NCI-H460 (cell line): ENCODE measurements at regions not wholly inside any gene's neighbourhood (a gene's known extent, or its start where the extent isn't known, plus 50 kb on each side); places are given as distances from the start of the nearest gene placed in this dataset.
"Not testable (repeated sequence)": the region's sequence is repeated elsewhere in the genome, so short reads cannot be mapped to it uniquely, and the experiment has no call there.

Source experiments
- DNase-seq: peaks from one replicate; pipeline ENCODE4 v3.0.0-alpha.2; 2016; ENCODE audit warnings: low read depth; ENCODE audit errors: extremely low read depth

DNA sequence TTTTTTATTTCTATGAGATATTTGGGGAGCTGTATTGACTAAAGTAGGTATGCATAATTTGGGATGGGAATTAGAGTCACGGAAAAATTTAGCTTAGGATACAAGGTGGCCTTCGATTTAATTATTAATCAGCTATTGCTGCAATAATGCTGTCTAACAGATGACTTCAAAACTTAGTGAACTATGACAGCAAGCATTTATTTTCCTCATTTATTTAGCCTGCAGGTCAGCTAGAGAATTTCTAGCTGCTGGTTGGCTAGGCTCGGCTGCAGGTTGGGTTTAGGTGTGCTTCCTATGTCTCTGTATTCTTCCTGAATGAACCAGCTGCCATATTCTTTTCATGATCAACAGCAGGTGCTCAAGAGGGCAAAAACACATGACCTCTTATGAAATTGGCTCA lies 181.8 kb upstream of the RAG2 start:
- DNase-seq = no peak

DNA sequence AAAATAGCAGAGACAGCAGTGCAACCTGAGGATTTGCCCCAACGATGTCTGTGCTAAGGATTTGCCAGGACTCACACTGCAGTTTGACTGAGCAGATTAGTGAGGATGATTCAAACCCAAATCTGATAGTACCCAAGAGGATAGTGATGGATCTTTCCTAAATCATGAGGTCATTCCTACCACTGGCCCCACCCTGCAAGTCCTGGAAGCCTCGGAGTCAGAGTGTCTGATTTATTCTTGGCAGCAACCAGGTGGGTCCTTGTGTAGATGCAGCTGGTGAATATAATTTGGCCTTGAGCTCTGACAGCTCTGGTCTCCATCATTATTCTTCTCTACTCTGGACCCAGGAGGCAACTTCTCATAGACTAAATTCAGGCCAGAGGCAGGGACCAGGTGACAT lies 179.3 kb upstream of the RAG2 start:
- no peak for DNase-seq

DNA sequence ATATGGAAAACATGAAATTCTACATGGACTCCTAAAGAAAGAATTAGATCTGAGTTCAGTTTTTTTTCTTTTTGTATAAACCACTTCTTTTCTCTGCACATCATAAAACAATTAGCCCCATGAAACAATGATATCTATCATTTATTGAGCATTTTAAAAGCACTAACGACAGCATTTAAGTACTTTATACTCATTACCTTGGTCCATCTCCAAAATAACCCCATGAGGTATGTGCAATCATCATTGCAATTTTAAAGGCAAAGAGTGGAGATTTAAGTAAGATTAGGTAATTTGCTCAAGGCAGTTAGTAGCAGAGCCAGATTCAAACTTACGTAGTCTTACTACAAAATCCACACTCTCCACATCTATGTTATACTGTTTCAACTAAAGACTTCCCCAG lies 177.7 kb upstream of the RAG2 start:
- no peak for DNase-seq

DNA sequence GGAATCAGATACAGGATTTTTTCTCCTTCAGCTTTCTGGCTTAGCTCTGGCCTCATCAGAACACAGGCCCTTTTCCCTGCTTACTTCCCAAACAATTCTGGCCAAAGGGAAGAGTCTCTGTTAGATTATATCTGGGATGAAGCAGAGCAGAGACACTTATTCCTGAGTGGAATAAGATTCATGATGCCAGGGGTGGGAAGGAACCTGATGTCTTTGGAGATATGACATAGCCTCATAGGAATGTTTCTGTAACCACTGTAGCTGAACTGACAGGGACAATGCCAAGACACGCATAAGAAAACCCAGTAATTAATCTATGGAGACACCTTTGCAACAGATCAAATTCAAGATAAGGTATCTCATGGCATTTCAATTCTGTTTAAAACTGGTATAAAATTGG lies 177.1 kb upstream of the RAG2 start:
- DNase-seq = no peak

DNA sequence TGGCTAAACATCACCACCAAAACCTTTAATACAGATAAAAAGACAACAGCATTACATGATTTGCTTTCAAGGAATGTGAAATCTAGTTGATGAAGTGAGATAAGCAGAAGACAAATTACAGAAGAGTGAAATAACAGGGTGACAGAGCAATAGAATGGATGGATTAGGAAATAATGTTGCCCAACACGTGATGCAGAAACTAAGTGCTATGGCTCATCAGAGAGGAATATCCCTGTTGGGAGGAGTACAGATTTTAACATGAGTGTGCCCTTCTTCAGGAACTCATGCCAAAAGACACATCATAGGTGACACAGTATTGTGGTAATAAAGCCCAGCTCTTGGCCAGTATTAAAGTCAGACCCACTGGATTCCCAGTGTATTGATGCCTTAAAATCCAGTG lies 176.6 kb upstream of the RAG2 start:
- DNase-seq = no peak

DNA sequence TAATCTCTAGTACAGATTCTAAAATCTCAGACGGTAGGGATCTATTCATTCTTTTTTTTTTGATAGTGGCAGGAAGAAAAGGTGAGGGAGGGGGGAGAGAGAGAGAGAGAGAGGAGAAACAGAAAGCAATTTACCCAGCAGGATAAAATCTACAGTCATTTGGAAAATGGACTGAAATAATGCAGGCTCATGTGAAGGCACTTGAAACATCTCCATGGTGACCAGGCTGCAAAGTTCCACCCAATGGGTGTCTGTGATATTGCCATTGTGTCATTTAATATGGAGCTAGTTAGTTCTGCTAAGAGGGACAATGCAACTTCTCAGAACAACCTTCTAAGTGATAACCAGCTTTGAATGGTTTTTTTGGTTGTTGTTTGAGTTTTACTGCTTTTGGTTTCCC lies 165.2 kb upstream of the RAG2 start:
- no peak for DNase-seq

DNA sequence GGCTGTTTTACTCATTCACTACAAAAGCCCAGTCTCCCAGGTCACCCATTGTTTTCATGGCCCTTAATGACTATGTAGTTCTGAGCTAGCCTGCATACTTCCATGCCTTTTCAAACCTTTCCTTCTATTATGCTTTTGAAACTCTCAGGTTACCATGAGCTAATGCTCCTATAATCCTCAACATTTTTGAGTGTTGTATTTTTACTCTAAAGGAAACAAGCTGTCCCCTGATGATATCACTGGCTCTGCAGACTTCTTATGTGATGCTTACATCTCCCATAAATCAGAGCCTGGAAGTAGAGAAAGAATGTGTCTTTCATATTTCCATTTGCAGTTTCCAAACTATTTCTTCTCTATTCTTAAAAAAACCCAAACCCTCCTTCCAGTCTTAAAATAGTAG lies 159.0 kb upstream of the RAG2 start:
- DNase-seq = no peak

DNA sequence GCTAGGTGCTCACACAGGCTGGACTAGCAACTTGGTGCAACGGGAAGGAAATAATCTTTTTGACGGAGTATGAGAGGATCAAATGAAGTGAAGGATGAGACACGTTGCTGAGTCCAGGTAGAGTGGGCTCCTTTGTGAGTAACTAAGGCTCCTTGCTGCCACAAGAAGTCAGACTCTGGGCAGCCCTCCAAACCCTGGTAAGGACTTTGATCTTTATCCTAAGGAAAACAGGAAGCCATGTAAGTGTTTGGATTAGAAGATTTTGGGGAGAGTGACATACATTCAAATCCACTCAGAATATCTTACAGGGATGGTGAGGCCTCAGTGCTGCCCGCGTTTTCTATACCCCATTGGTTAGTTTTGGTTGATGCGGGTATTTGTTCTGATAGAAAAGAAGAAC lies 155.9 kb upstream of the RAG2 start:
- DNase-seq = no peak

DNA sequence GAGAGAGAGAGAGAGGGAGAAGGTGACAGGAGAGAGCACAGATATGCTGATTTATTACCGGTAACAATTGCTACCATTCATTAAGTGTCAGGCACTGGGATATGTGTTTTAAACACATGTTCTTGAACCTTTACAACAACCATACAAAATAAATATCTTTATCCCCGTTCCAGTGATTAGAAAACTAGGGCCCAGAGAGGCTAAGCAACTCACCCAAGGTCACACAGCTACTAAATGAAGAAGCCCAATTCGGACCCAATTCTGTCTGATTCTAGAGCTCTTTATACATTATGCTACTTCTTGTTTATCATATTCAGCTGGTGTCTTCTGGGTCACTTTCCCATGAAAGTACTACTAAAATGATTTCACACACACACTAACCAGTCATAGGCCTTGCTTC lies 154.0 kb upstream of the RAG2 start:
- DNase-seq = no peak

DNA sequence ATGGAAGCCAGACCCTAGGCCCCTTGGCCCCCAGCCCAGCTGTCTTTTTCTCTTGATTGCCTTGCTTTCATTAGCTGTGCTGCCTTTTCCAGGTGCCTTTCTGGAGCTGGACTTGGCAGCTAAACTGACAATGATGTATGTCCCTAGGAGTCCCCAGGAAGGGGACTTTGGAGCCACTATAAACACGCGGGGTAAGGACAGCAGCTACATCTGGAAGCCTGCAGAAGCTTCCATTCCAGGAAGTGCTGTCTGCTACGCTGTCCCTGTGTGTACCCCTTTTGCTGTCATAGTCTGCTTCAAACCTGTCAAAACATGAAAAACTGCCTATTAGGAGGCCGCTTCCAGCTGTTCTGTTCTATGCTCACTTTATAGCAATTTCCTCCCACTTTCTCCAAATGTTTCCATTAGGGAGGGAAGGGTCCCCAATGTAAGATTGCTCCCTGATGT lies 153.3 kb upstream of the RAG2 start:
- DNase-seq = no peak

DNA sequence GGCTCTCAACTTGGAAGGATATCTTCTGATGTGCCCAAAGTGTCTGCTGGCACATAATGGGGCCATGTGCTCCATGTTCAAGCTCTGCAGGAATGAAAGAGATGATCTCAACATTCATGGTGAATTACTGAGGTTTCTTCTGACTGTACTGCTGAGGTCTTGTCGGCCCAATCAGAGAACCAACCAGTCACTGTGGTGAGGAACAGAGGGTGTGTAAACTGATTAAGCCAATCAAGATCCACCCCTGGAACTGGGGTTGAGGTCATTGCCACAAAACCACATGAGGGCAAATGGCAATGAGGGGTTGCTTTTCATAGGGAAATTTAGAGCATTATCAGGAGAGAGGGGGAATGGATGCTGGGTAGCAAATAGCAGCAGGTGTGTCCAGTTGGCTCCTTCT lies 152.3 kb upstream of the RAG2 start:
- DNase-seq = no peak

DNA sequence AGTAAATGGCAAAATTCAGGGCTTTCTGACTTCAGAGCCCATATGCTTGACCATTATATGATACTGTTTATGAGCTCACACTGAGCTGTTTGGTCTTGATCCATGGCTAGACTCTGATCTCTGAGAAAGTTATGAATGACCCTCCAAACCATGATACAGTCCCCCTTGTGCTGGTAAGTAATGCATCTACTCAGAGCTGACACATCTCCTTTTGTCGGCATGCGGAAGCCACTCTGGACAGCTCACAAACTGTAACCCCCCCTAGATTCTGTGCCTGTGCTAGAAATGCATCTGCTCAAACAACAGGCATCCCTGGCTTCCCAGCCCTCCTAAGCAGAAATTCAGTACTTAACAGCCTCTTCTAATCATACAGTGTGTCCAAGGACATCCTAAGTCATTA lies 150.8 kb upstream of the RAG2 start:
- no peak for DNase-seq

DNA sequence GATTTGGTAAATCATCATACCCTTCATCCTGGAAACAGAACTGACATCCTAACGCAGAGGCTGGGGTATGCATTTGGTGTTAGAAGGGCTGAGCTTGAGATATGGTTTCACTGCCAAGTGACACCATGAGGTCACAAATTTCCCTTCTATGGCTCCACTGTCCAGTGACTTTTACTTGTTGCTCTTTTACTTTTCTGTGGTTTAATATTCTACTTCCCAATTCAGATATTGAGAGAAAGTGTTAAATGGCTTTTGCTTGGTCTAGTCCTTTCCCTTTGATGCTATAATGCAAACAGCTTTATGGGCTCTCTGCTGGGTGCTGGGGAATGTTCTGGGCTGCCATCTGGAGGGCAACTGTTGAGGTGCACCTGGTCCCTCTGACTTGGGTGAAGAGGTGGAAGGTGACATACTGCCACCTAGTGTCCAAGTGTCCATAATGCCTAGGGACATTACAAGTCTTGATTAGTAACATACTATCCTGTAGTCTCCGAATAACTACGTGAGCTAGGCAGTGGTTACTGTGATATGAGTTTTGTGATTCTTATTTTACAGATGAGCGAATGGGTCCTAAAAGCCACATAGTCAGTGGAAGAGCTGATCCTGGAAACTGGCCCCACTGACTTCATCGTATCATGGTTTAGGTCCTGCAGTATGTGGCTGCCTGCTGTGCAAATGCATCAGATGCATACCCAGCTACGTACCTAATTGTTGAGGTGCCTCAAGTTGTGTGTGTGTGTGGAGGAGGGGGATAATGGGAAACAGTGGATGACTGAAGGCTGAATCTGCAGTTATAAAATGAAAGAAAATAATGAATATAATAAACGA lies 149.1 kb upstream of the RAG2 start:
- peak; percentile 83 for DNase-seq

DNA sequence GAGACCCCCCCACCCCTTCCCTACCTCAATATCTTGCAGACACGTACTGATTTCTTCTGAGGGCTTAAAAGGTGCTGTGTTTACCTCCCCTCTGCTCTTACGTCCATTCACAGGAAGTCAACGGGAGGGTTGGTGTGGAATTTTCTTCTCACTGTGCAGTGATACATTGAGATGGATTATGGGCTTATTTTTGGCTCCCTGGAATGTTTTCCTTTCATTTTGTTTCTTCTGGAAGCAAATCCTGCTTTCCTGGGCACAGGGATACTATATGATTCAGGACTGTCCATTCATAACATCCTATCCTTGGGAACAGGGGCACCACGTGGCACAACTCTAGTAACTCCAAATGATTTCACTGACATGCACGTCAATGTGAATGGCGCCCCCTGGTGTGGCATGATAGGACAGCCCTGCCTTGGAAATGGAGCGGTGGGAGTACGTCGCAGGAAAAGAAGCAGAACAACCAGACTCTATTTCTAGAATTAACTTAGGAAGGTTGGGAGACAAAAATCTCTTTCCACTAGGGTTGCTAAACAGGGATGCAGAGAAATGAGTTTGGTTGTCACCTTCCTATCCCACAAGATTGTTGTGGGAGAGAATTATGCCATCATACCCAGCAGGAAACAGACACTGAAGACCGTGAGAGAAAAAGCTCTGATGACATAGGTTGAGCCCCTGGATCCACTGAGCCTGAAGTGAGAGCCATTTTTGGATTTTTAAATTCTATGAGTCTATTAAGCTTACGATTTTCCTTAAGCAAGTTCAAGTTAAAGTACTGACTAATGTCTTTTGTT lies 146.5 kb upstream of the RAG2 start:
- DNase-seq = peak; percentile 51

DNA sequence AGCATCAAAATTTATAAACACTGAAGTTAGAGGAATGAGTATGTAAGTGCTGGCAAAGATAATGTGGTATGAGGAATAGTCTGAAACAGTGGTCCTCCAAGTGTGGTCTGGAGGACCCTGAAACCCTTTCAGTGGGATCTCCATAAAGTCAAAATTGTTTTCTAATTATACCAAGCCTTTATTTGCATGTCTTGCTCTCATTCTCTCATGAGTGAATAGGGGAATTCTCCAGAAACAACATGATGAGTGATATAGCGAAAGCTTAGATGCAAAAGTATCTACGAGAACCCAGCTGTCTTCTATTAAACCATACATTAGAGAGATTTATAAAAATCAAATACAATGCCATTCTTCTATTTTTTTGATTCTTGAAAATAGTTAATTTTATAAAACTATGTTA lies 145.0 kb upstream of the RAG2 start:
- no peak for DNase-seq

DNA sequence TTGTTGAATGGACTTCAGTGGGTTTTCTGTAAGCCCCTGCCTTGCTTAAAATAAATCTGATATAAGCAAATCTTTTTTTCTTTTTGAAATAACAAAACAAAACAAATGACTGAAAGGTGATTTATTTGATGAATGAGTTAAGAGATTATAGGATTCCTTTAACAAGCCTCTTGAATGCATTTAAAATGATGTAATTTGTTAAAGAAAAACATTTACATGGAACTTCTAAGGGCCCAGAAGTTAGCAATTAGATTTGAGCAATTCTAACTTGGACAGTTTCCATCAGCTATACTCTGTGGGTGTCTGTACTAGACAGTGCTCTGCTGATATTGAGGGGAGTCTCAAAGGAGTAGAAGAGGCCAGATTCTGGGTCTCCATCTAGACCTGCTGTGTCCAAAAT lies 143.5 kb upstream of the RAG2 start:
- DNase-seq = no peak

DNA sequence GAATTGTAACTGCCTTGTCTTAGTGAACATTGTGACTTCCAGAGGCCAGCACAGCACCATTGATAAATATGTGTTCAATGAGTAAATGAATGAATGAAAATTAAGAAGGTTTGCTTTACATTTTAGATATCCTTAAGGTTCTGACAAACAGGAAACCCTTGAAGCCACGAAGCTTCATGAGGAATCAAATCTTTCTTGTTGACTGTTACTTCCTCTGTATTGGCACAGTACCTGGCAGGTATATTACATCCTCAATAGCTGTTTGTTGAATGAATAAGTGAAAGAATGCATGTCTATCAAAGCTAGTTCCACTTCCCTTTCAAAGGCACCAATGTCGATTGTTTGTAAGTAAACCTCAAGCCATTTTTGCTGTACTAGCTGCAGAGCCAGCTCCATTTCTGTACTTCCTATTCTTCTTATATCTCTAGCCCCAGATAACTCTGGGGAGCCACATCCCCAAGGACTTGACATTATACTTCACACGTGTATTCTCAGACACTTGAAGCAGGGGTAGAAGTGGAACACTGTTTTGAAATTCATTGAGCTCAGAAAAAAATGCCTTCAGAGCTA lies 140.3 kb upstream of the RAG2 start:
- DNase-seq = no peak

DNA sequence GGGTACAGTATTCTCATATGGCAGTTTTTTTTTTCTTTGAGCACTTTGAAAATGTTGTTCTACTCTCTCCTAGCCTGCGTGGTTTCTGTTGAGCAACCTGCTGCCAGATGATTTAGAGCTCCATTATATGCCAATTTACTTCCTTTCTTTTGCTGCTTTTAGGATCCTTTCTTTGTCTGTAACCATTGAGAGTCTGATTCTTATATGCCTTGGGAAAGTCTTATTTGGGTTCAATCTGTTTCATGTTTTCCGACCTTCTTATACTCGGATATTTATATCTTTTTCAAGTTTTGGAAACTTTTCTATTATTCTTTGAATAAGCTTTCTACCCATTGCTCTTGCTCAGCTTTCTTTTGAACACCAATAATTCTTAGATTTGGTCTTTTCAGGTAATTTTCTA lies 138.1 kb upstream of the RAG2 start:
- DNase-seq = no peak

DNA sequence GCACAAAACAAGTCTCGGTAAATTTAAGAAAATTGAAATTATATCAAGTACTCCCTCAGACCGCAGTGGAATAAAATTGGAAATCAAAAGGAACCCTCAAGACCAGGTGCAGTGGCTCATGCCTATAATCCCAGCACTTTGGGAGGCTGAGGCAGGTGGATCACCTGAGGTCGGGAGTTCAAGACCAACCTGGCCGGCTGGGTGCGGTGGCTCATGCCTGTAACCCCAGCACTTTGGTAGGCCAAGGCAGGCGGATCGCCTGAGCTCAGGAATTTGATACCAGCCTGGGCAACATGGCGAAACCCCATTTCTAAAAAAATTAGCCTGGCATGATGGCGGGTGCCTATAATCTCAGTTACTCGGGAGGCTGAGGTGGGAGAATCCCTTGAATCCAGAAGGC lies 135.7 kb upstream of the RAG2 start:
- DNase-seq = not testable (repeated sequence)

DNA sequence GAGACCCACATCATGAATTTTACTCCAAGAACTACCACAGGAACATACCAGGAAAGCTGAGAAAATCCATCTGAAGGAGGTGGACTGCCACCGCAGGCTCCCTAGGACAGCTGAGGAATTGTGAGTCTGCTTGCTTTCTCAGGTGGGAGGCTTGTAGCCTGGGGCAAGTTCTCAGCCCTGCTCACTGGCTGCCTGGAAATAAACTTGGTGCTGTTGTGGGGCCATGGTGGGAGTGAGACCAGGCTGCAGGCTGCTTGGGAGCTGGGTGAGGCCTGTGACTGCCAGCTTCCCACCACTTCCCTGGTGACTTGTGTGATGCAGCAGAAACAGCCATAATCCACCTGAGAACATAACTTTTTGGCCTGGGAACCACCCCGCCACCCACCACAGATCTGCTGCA lies 132.7 kb upstream of the RAG2 start:
- no peak for DNase-seq

DNA sequence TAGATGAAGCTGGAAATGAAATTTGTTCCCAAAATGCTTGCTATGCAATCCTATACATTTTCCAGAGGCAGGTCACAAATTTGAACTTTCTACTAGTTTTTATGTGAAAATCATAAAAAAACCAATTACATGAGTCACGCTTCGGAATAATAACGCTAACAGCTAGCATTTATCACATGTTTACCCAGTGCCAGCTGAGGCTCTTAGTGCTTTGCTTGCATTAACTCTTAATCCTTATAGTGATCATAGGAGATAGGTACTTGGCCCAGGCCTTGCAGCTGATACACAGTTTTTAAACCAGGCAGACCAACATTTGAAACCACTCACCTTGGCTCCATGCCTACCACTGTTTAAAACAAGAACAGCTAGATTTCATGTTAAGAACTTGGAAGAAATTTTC lies 131.8 kb upstream of the RAG2 start:
- DNase-seq = no peak

DNA sequence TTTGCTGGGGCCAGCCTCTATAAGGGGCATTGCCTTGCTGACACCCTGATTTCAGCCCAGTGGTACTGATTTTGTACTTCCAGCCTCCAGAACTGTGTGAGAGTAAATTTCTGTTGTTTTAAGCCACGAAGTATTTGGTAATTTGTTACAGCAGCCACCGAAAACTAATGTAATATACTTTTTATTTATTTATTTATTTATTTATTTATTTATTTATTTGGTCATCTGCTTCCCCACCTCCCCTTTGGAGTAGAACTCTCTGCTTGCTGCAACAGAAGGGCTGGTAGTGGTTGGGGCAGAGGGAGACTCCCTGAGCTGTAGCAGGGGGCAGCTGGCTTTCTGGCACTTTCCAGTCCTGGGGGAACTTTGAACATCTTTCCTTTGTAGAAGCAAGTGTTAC lies 128.4 kb upstream of the RAG2 start:
- DNase-seq = no peak
